SK-N-SH (cell line): ENCODE measurements at regions not wholly inside any gene's neighbourhood (a gene's known extent, or its start where the extent isn't known, plus 50 kb on each side); places are given as distances from the start of the nearest gene placed in this dataset.
"Not testable (repeated sequence)": the region's sequence is repeated elsewhere in the genome, so short reads cannot be mapped to it uniquely, and the experiment has no call there.

Experiments
- CTCF ChIA-PET: fragments of 300-600, 350-600 bp; formaldehyde crosslinking; extraction: SDS; loops from one replicate; lab custom pipeline; 2021; lab: Yijun Ruan, JAX
- POLR2A ChIA-PET: fragments of 350-600 bp; sonication (Branson Sonifier 250); formaldehyde crosslinking; extraction: SDS; loops from one replicate; lab custom pipeline; 2020; ENCODE audit warnings: antibody characterized with exemption, inconsistent platforms; lab: Yijun Ruan, JAX
- DNase-seq: peaks from one replicate; pipeline ENCODE4 v3.0.0; 2012
- H2AFZ ChIP-seq: fragments of 200-600 bp; sonication (generic); 2 replicates; pipeline ENCODE4 v1.8.1; 2016; ENCODE audit warnings: antibody characterized with exemption, mild to moderate bottlenecking, low read depth
- H3F3A ChIP-seq: fragments of 200-600 bp; sonication (generic); replicated peaks from 2 replicates; pipeline ENCODE3; 2016; ENCODE audit warnings: antibody characterized with exemption, mild to moderate bottlenecking; ENCODE audit not compliant: insufficient read depth
- H3K27ac ChIP-seq, 2 experiments: fragments of 200-500 bp in 1 of 2; fragments of 200-600 bp in 1 of 2; sonication (Bioruptor generic) in 1 of 2; sonication (generic), shearing (Covaris generic) in 1 of 2; 2 replicates each; pipeline versions ENCODE4 v1.5.1 to v1.6.1; 2014 to 2016; ENCODE audit warnings: low read depth in 2 of 2, inconsistent platforms in 1 of 2, low read length in 1 of 2, mild to moderate bottlenecking in 1 of 2, mixed read lengths in 1 of 2
- H3K27me3 ChIP-seq: fragments of 200-600 bp; sonication (generic), shearing (Covaris generic); 2 replicates; pipeline ENCODE4 v1.6.1; 2016; ENCODE audit warnings: mixed run types; ENCODE audit not compliant: insufficient read depth
- H3K36me3 ChIP-seq, 2 experiments: fragments of 200-500 bp in 1 of 2; fragments of 200-600 bp in 1 of 2; sonication (Bioruptor generic) in 1 of 2; sonication (generic) in 1 of 2; replicated peaks in 1 of 2; 2 replicates each; pipeline versions ENCODE3 to v1.5.1; 2014 to 2016; ENCODE audit warnings: low read length in 1 of 2, mild to moderate bottlenecking in 1 of 2; ENCODE audit not compliant: insufficient read depth in 2 of 2, control insufficient read depth in 1 of 2
- H3K4me1 ChIP-seq, 2 experiments: fragments of 200-500 bp in 1 of 2; fragments of 200-600 bp in 1 of 2; sonication (Bioruptor generic) in 1 of 2; sonication (generic), shearing (Covaris generic) in 1 of 2; 2 replicates each; pipeline versions ENCODE4 v1.5.1 to v1.6.1; 2014 to 2016; ENCODE audit warnings: low read depth in 1 of 2, low read length in 1 of 2, mixed run types in 1 of 2; ENCODE audit not compliant: insufficient read depth in 2 of 2, control insufficient read depth in 1 of 2
- H3K4me2 ChIP-seq: fragments of 200-600 bp; sonication (generic), shearing (Covaris generic); 2 replicates; pipeline ENCODE4 v1.6.1; 2017; ENCODE audit warnings: mixed run types
- H3K4me3 ChIP-seq, 2 experiments: fragments of 200-500 bp in 1 of 2; fragments of 200-600 bp in 1 of 2; sonication (Bioruptor generic) in 1 of 2; sonication (generic), shearing (Covaris generic) in 1 of 2; 2 replicates each; pipeline versions ENCODE4 v1.5.1 to v1.8.1; 2014 to 2016; ENCODE audit warnings: low read depth in 2 of 2, inconsistent platforms in 1 of 2, low read length in 1 of 2, mild to moderate bottlenecking in 1 of 2, mixed read lengths in 1 of 2, moderate library complexity in 1 of 2
- H3K79me2 ChIP-seq: fragments of 200-600 bp; sonication (generic); 2 replicates; pipeline ENCODE4 v1.8.1; 2017; ENCODE audit warnings: mild to moderate bottlenecking; ENCODE audit not compliant: insufficient read depth
- H3K9ac ChIP-seq: fragments of 200-600 bp; sonication (generic); 2 replicates; pipeline ENCODE4 v1.6.1; 2017; ENCODE audit warnings: mixed run types
- H3K9me2 ChIP-seq: fragments of 200-600 bp; sonication (generic); 2 replicates; pipeline ENCODE4 v1.6.1; 2017; ENCODE audit warnings: mixed run types
- H3K9me3 ChIP-seq: fragments of 200-600 bp; sonication (generic); 2 replicates; pipeline ENCODE4 v1.6.1; 2017; ENCODE audit warnings: mixed run types, mild to moderate bottlenecking, moderate library complexity
- H4K20me1 ChIP-seq: fragments of 200-600 bp; sonication (generic); 2 replicates; pipeline ENCODE4 v1.6.1; 2017; ENCODE audit warnings: mild to moderate bottlenecking, mixed run types; ENCODE audit not compliant: insufficient read depth
- WGBS: methylation state at CpG from one replicate; pipeline ENCODE4 v1.1.6; 2017; ENCODE audit warnings: low lambda C conversion rate; 5-methylcytosine and 5-hydroxymethylcytosine counted together

- H3K4me3 ChIP-seq, H3K4me2 ChIP-seq, POLR2A ChIA-PET, H3K9me3 ChIP-seq, H3K27ac ChIP-seq, H2AFZ ChIP-seq, H3K9me2 ChIP-seq, H3K36me3 ChIP-seq, H3K27me3 ChIP-seq, DNase-seq, H4K20me1 ChIP-seq, CTCF ChIA-PET, H3K79me2 ChIP-seq, H3F3A ChIP-seq, H3K9ac ChIP-seq: not testable (repeated sequence)
- H3K4me1 ChIP-seq: peaks cover 0 to 13% of the 10 kb centered on the region in 2 experiments; a peak in 1 of 4 replicates
- 65% methylated on average over 2 of the region's 12 CpGs for WGBS
Measured at GRCh38 chr12:131294716-131295115, 341.0 kb downstream of the ADGRD1 start.

GRCh38 chr12:131295117-131295516 is 341.4 kb downstream of the ADGRD1 start:
- CTCF ChIA-PET, H4K20me1 ChIP-seq: not testable (repeated sequence)

GRCh38 chr12:131295559-131295958 is 341.9 kb downstream of the ADGRD1 start:
- CTCF ChIA-PET, H3K79me2 ChIP-seq, H3K4me3 ChIP-seq, H3K9ac ChIP-seq, H3F3A ChIP-seq, H3K9me2 ChIP-seq, H4K20me1 ChIP-seq, H2AFZ ChIP-seq, H3K4me2 ChIP-seq, H3K36me3 ChIP-seq, POLR2A ChIA-PET, H3K27ac ChIP-seq, H3K9me3 ChIP-seq, H3K27me3 ChIP-seq, DNase-seq: not testable (repeated sequence)
- WGBS: 53% methylated on average over 15 of the region's 17 CpGs
- peaks cover 0 to 13% of the 10 kb centered on the region in 2 experiments; a peak in 1 of 4 replicates for H3K4me1 ChIP-seq

More at GRCh38 chr12:131295117-131295516, 341.4 kb downstream of the ADGRD1 start:
- H3K27me3 ChIP-seq, H3K4me3 ChIP-seq, H3K27ac ChIP-seq, H3K9me3 ChIP-seq, H3F3A ChIP-seq, H2AFZ ChIP-seq, H3K9ac ChIP-seq, POLR2A ChIA-PET, H3K4me2 ChIP-seq, H3K79me2 ChIP-seq, DNase-seq, H3K36me3 ChIP-seq, H3K9me2 ChIP-seq: not testable (repeated sequence)
- H3K4me1 ChIP-seq: peaks cover 0 to 13% of the 10 kb centered on the region in 2 experiments; a peak in 1 of 4 replicates
- no CpG with 5 or more reads among the region's 9 CpGs for WGBS

DNA sequence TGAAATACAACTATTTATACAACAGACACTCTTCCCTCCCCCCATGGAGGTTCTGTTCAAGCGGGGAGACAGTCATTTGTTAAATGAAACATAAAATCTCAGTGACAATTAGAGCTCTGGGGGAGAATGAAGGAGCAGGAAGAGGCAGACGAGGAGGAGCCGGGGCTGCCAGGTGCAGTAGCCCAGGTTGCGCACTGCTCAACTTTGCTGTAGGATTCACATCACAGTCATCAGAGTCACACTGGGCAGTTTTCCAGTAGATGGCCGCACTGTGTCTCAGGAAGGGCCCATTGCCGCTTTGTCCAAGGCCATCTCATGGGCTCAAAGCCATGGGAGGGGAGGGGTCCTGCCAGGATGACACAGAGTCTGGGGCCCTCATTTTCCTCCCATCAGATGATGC is 342.4 kb downstream of the ADGRD1 start:
- WGBS: 69% methylated on average over 5 of the region's 6 CpGs
- H3K4me1 ChIP-seq: peaks cover 0 to 13% of the 10 kb centered on the region in 2 experiments; a peak in 1 of 4 replicates
- H3K9me2 ChIP-seq, H3K4me3 ChIP-seq, H3K27ac ChIP-seq, CTCF ChIA-PET, H2AFZ ChIP-seq, POLR2A ChIA-PET, H3K36me3 ChIP-seq, H3K27me3 ChIP-seq, H3F3A ChIP-seq, DNase-seq, H3K4me2 ChIP-seq, H3K79me2 ChIP-seq, H4K20me1 ChIP-seq, H3K9ac ChIP-seq, H3K9me3 ChIP-seq: not testable (repeated sequence)

GRCh38 chr12:131296651-131297050 is 342.9 kb downstream of the ADGRD1 start:
- H3K36me3 ChIP-seq, H3K9ac ChIP-seq, H3K79me2 ChIP-seq, H2AFZ ChIP-seq, H4K20me1 ChIP-seq, H3F3A ChIP-seq, H3K27ac ChIP-seq, H3K9me3 ChIP-seq, POLR2A ChIA-PET, H3K4me2 ChIP-seq, DNase-seq, CTCF ChIA-PET, H3K27me3 ChIP-seq, H3K4me3 ChIP-seq, H3K9me2 ChIP-seq: not testable (repeated sequence)
- peaks cover 0 to 13% of the 10 kb centered on the region in 2 experiments; a peak in 1 of 4 replicates for H3K4me1 ChIP-seq
- 94% methylated on average over 7 of the region's 14 CpGs for WGBS

DNA sequence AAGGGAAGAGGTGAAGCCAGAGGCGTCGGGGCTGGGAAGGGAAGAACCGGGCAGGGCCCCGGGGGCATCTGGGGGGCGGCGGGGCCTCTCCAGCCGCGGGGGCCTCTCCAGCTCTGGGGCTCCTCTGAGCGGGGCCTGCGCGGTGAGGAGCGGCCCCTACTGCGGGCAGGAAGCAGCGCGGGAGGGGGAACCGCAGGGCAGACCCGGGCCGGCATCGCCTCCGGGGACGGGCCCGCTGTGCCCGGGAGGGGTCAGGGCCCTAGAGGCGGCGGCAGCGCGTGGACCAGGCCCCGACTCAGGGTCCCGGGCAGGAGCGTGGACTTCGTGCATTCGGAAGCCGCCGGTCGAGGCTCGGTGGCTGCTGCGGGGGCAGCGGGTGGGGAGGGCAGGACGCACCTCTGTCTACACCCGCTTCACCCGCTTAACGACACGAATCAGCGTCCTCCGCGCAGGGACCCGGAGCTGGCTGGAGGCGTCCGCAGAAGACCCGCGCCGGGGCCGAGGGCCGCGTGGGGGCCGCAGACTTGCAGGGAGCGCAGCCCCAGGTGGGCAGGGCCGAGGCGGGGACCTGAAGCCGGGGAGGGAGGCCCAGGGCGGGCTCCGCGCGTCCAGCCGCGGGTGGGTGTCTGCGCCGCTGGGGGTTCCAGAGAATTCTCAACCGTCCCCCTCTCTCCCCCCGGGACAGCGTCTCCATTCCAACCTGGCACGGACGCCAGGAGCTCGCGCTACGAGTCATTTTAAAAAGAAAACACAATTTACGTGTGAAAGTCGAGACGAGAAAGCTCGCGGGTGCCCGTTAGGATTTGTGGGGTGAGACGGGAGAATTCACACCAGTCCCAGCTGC is 345.0 kb downstream of the ADGRD1 start:
- H3K9me3 ChIP-seq, H4K20me1 ChIP-seq, H3K4me1 ChIP-seq, POLR2A ChIA-PET, H3K4me2 ChIP-seq, H3K4me3 ChIP-seq, H3K9me2 ChIP-seq, DNase-seq, H3K9ac ChIP-seq, H2AFZ ChIP-seq, H3K79me2 ChIP-seq, H3K36me3 ChIP-seq, H3K27ac ChIP-seq, H3K27me3 ChIP-seq, H3F3A ChIP-seq, CTCF ChIA-PET: not testable (repeated sequence)
- no CpG with 5 or more reads among the region's 83 CpGs for WGBS
